Ovary (tissue), 7 donors: ENCODE measurements at regions not wholly inside any gene's neighbourhood (a gene's known extent, or its start where the extent isn't known, plus 50 kb on each side); places are given as distances from the start of the nearest gene placed in this dataset.

Experiments used
- DNase-seq, 5 donors: peaks; one replicate each; pipeline ENCODE4 v3.0.0-alpha.2; 2019 to 2020
- H3K27ac ChIP-seq, 2 donors: fragments of 200-600 bp; one replicate each; pipeline versions ENCODE4 v1.5.1 to v1.8.0; 2019 to 2022
- H3K27me3 ChIP-seq: fragments of 200-600 bp; one replicate; pipeline ENCODE4 v1.8.0; 2022
- H3K36me3 ChIP-seq: fragments of 200-600 bp; sonication (generic); one replicate; pipeline ENCODE4 v1.5.1; 2019
- H3K4me1 ChIP-seq: one replicate; pipeline ENCODE4 v1.8.1; 2013; ENCODE audit warnings: mild to moderate bottlenecking, moderate library complexity; ENCODE audit not compliant: insufficient read depth
- H3K4me3 ChIP-seq: fragments of 200-600 bp; sonication (generic); one replicate; pipeline ENCODE4 v1.5.1; 2017
- H3K9me3 ChIP-seq, 2 donors: fragments of 200-600 bp in 1 of 2; sonication (generic) in 1 of 2; one replicate each; pipeline versions ENCODE4 v1.5.1 to v1.8.1; 2013 to 2019; ENCODE audit warnings: mild to moderate bottlenecking in 1 of 2, moderate library complexity in 1 of 2
- CTCF ChIP-seq, 3 donors: fragments of 450-650 bp in 2 of 3; fragments of 200-600 bp in 1 of 3; IDR thresholded peaks; one replicate each; pipeline versions ENCODE4 v1.5.1 to v1.8.0; 2016 to 2022; ENCODE audit warnings: antibody characterized with exemption in 3 of 3, mild to moderate bottlenecking in 1 of 3
- EP300 ChIP-seq: sonication (generic); formaldehyde crosslinking; IDR thresholded peaks from one replicate; pipeline ENCODE4 v1.6.1; 2017; ENCODE audit warnings: antibody characterized with exemption
- POLR2A ChIP-seq: fragments of 450-650 bp; IDR thresholded peaks from one replicate; pipeline ENCODE4 v1.6.1; 2017; ENCODE audit warnings: antibody characterized with exemption, mild to moderate bottlenecking, moderate library complexity
- WGBS, 3 donors: extraction: QIAGEN DNeasy Blood & Tissue Kit in 1 of 3; methylation state at CpG; one replicate each; pipeline versions ENCODE4 v1.1.5 to v1.1.7; 2013 to 2017; 5-methylcytosine and 5-hydroxymethylcytosine counted together
- intact Hi-C, 4 donors: fragments of 100-400 bp; cut with DNase I; formaldehyde crosslinking; loops; one replicate each; pipeline versions ENCODE4 v1.11.0 to v1.15.1; 2022 to 2023
- donor health status: DM: no; HTN: no; CAD: no; lungs with moderate emphysema.
- donor health status: DM: no; HTN: no; CAD: no.
- donor health status: Bipolar disorder and iron deficiency.
- donor health status: DM: no; HTN: no; CAD: no.
- donor health status: DM: yes; HTN: yes; CAD: no.

GRCh38 chr4:181291615-181292014 is 951.6 kb upstream of the TENM3 start:
- intact Hi-C loops = no loop called here
- DNase-seq = no peak
- Histone ChIP-seq H3K36me3 (no peaks in the 10 kb centered on the region), H3K27ac (no peak overlapping the region), H3K4me3 (no peak overlapping the region), H3K9me3 (no peaks in the 10 kb centered on the region), H3K27me3 (no peaks in the 10 kb centered on the region), H3K4me1 (no peaks in the 10 kb centered on the region)
- 87 to 92% (median 89%) methylated on average over 5 of the region's 5 CpGs for WGBS, 3 donors
- TF ChIP-seq EP300 (no peak), POLR2A (no peak), CTCF (IDR thresholded peaks at IDR 0.05) (no peak)

- TF ChIP-seq CTCF (IDR thresholded peaks at IDR 0.05) (no peak), POLR2A (no peak)
- no peaks in the 10 kb centered on the region for H3K27me3 ChIP-seq
- H3K4me1 ChIP-seq = no peaks in the 10 kb centered on the region
- WGBS, 3 donors = 70 to 95% (median 77%) methylated on average over 3 of the region's 3 CpGs
- no peak for DNase-seq
- no peak overlapping the region for H3K27ac ChIP-seq
- no peaks in the 10 kb centered on the region for H3K9me3 ChIP-seq
- H3K4me3 ChIP-seq = no peak overlapping the region
- intact Hi-C loops = no loop called here
- no peaks in the 10 kb centered on the region for H3K36me3 ChIP-seq
Measured at GRCh38 chr4:181293014-181293413, 950.2 kb upstream of the TENM3 start.

GRCh38 chr4:181293541-181293940 is 949.7 kb upstream of the TENM3 start:
- Histone ChIP-seq H3K27me3 (no peaks in the 10 kb centered on the region), H3K4me1 (no peaks in the 10 kb centered on the region), H3K27ac (no peak overlapping the region), H3K36me3 (no peaks in the 10 kb centered on the region), H3K4me3 (no peak overlapping the region), H3K9me3 (no peaks in the 10 kb centered on the region)
- WGBS, 3 donors = 80 to 82% (median 81%) methylated on average over 10 of the region's 10 CpGs
- intact Hi-C loops = no loop called here
- TF ChIP-seq POLR2A (no peak), CTCF (IDR thresholded peaks at IDR 0.05) (no peak), EP300 (no peak)
- no peak for DNase-seq

GRCh38 chr4:181294421-181294820 is 948.8 kb upstream of the TENM3 start:
- H3K27ac ChIP-seq = no peak overlapping the region
- no peaks in the 10 kb centered on the region for H3K4me1 ChIP-seq
- H3K4me3 ChIP-seq = no peak overlapping the region
- H3K36me3 ChIP-seq = no peaks in the 10 kb centered on the region
- WGBS, 3 donors = 46 to 63% (median 51%) methylated on average over 2 of the region's 2 CpGs
- intact Hi-C loops = no loop called here
- no peaks in the 10 kb centered on the region for H3K9me3 ChIP-seq
- no peaks in the 10 kb centered on the region for H3K27me3 ChIP-seq
- no peak for TF ChIP-seq EP300
- TF ChIP-seq POLR2A = no peak
- TF ChIP-seq CTCF (IDR thresholded peaks at IDR 0.05) = no peak
- DNase-seq = no peak
